ENCODE measurements at regions not wholly inside any gene's neighbourhood (a gene's known extent, or its start where the extent isn't known, plus 50 kb on each side); places are given as distances from the start of the nearest gene placed in this dataset.
A peak's percentile ranks its signal among the peaks of the same experiment; 100 is the strongest.

- ATAC-seq, result no peak
- DNase-seq, result peak in 1 of 6 donors; percentile 61
- Histone ChIP-seq H3K36me3 (no peaks in the 10 kb centered on the region), H3K27me3 (no peaks in the 10 kb centered on the region), H3K4me1 (no peaks in the 10 kb centered on the region), H3K9me3 (no peaks in the 10 kb centered on the region), H3K4me3 (no peak overlapping the region), H3K27ac (no peak overlapping the region)
- FAIRE-seq, result no peak
- intact Hi-C loops (cut with DNase I), result no loop called here
- TF ChIP-seq CTCF (IDR thresholded peaks at IDR 0.05), result no peak
- 93 to 96% methylated on average over 2 of the region's 2 CpGs for WGBS, 2 donors
These were observed 143.4 kb upstream of the DSCAM start for GRCh38 chr21:40990366-40990765.

- no peaks in the 10 kb centered on the region for H3K27me3 ChIP-seq
- no peaks in the 10 kb centered on the region for H3K9me3 ChIP-seq
- intact Hi-C loops (cut with DNase I), result no loop called here
- H3K4me1 ChIP-seq, result no peaks in the 10 kb centered on the region
- no peak for TF ChIP-seq CTCF (IDR thresholded peaks at IDR 0.05)
- ATAC-seq, result no peak
- no peak overlapping the region for H3K4me3 ChIP-seq
- no peak for DNase-seq
- no peak overlapping the region for H3K27ac ChIP-seq
- no peak for FAIRE-seq
- no peaks in the 10 kb centered on the region for H3K36me3 ChIP-seq
- WGBS, 2 donors, result 57 to 77% methylated on average over 3 of the region's 3 CpGs
These were observed 150.9 kb upstream of the DSCAM start for GRCh38 chr21:40997831-40998230.

GRCh38 chr21:41000838-41001237 lies 153.9 kb upstream of the DSCAM start:
- Histone ChIP-seq H3K4me3 (no peak overlapping the region), H3K36me3 (no peaks in the 10 kb centered on the region), H3K27me3 (no peaks in the 10 kb centered on the region), H3K4me1 (no peaks in the 10 kb centered on the region), H3K27ac (no peak overlapping the region), H3K9me3 (no peaks in the 10 kb centered on the region)
- DNase-seq (no peak), FAIRE-seq (no peak), ATAC-seq (no peak)
- no peak for TF ChIP-seq CTCF (IDR thresholded peaks at IDR 0.05)
- intact Hi-C loops (cut with DNase I), result no loop called here
- 93 to 97% methylated on average over 1 of the region's 1 CpG for WGBS, 2 donors

GRCh38 chr21:41006636-41007035 lies 159.7 kb upstream of the DSCAM start:
- 64 to 70% methylated on average over 6 of the region's 6 CpGs for WGBS, 2 donors
- ATAC-seq (no peak), FAIRE-seq (no peak), DNase-seq (no peak)
- intact Hi-C loops (cut with DNase I), result no loop called here
- Histone ChIP-seq H3K27me3 (peaks cover 0 to 4% (median 0%) of the 10 kb centered on the region in 4 donors), H3K4me1 (no peaks in the 10 kb centered on the region), H3K27ac (no peak overlapping the region), H3K4me3 (no peak overlapping the region), H3K9me3 (no peaks in the 10 kb centered on the region), H3K36me3 (no peaks in the 10 kb centered on the region)
- TF ChIP-seq CTCF (IDR thresholded peaks at IDR 0.05), result no peak

GRCh38 chr21:41008351-41008750 lies 159.6 kb upstream of the BACE2 start:
- no peak overlapping the region for H3K27ac ChIP-seq
- ATAC-seq (no peak), FAIRE-seq (no peak), DNase-seq (no peak)
- H3K36me3 ChIP-seq, result no peaks in the 10 kb centered on the region
- peaks cover 0 to 4% (median 0%) of the 10 kb centered on the region in 4 donors for H3K27me3 ChIP-seq
- no peak overlapping the region for H3K4me3 ChIP-seq
- H3K4me1 ChIP-seq, result no peaks in the 10 kb centered on the region
- intact Hi-C loops (cut with DNase I), result no loop called here
- 67 to 81% methylated on average over 6 of the region's 6 CpGs for WGBS, 2 donors
- no peak for TF ChIP-seq CTCF (IDR thresholded peaks at IDR 0.05)
- H3K9me3 ChIP-seq, result no peaks in the 10 kb centered on the region
